Prostate gland (tissue), 2 donors: ENCODE measurements at regions not wholly inside any gene's neighbourhood (a gene's known extent, or its start where the extent isn't known, plus 50 kb on each side); places are given as distances from the start of the nearest gene placed in this dataset.

Experiments used
- DNase-seq: peaks from one replicate; pipeline ENCODE4 v3.0.0-alpha.2; 2019; ENCODE audit warnings: low spot score
- H3K27ac ChIP-seq, 2 donors: fragments of 200-600 bp; sonication (generic); 2 replicates each; pipeline ENCODE4 v1.5.1; 2017 to 2019
- H3K27me3 ChIP-seq: fragments of 200-600 bp; sonication (generic); replicated peaks from 2 replicates; pipeline ENCODE4 v1.5.1; 2019; ENCODE audit not compliant: insufficient read depth
- H3K36me3 ChIP-seq, 2 donors: fragments of 200-600 bp; sonication (generic); 1 replicate in 1 of 2; 2 replicates in 1 of 2; pipeline versions ENCODE4 v1.5.1 to v1.8.1; 2017 to 2019
- H3K4me1 ChIP-seq: fragments of 200-600 bp; sonication (generic); replicated peaks from 2 replicates; pipeline ENCODE4 v1.5.1; 2019
- H3K4me3 ChIP-seq, 2 donors: fragments of 200-600 bp; sonication (generic); 2 replicates each; pipeline ENCODE4 v1.5.1; 2017 to 2019
- H3K9me3 ChIP-seq: fragments of 200-600 bp; sonication (generic); 2 replicates; pipeline ENCODE4 v1.5.1; 2017
- CTCF ChIP-seq, 4 experiments: fragments of 200-600 bp in 2 of 4; fragments of 450-650 bp in 2 of 4; sonication (generic) in 2 of 4; IDR thresholded peaks; 1 replicate in 3 of 4; 2 replicates in 1 of 4; pipeline ENCODE4 v1.5.1; 2016 to 2019; ENCODE audit warnings: antibody characterized with exemption in 4 of 4, mild to moderate bottlenecking in 2 of 4, moderate library complexity in 2 of 4
- POLR2A ChIP-seq: fragments of 450-650 bp; IDR thresholded peaks from one replicate; pipeline ENCODE4 v1.6.1; 2016; ENCODE audit warnings: antibody characterized with exemption, mild to moderate bottlenecking
- POLR2AphosphoS5 ChIP-seq: sonication (generic); formaldehyde crosslinking; IDR thresholded peaks from one replicate; pipeline ENCODE4 v1.6.1; 2017; ENCODE audit warnings: antibody characterized with exemption
- WGBS: methylation state at CpG from one replicate; pipeline ENCODE4 v1.1.5; 2018; 5-methylcytosine and 5-hydroxymethylcytosine counted together
- intact Hi-C: fragments of 100-400 bp; cut with DNase I; formaldehyde crosslinking; loops from one replicate; pipeline ENCODE4 v1.14.2; 2022

- intact Hi-C loops: no loop called here
- H3K4me1 ChIP-seq: no peaks in the 10 kb centered on the region
- no peaks in the 10 kb centered on the region for H3K9me3 ChIP-seq
- TF ChIP-seq CTCF (IDR thresholded peaks at IDR 0.05) (no peak), POLR2A (no peak), POLR2AphosphoS5 (no peak)
- no peak overlapping the region for H3K27ac ChIP-seq
- DNase-seq: no peak
- H3K4me3 ChIP-seq: no peak overlapping the region
- WGBS: 89% methylated on average over 10 of the region's 17 CpGs
- H3K27me3 ChIP-seq: no peaks in the 10 kb centered on the region
- H3K36me3 ChIP-seq: no peaks in the 10 kb centered on the region
These were observed 620.6 kb downstream of the BCOR start for GRCh38 chrX:39477031-39477761.

GRCh38 chrX:39477762-39478120, 620.0 kb downstream of the BCOR start:
- no peak for TF ChIP-seq POLR2AphosphoS5
- TF ChIP-seq POLR2A: no peak
- TF ChIP-seq CTCF (IDR thresholded peaks at IDR 0.05): no peak
- no peak overlapping the region for H3K4me3 ChIP-seq
- intact Hi-C loops: no loop called here
- no peaks in the 10 kb centered on the region for H3K4me1 ChIP-seq
- WGBS: 56% methylated on average over 3 of the region's 15 CpGs
- no peaks in the 10 kb centered on the region for H3K27me3 ChIP-seq
- no peak for DNase-seq
- H3K27ac ChIP-seq: no peak overlapping the region
- no peaks in the 10 kb centered on the region for H3K36me3 ChIP-seq
- H3K9me3 ChIP-seq: no peaks in the 10 kb centered on the region

- no peak for DNase-seq
- Histone ChIP-seq H3K36me3 (no peaks in the 10 kb centered on the region), H3K27ac (no peak overlapping the region), H3K4me1 (no peaks in the 10 kb centered on the region), H3K27me3 (no peaks in the 10 kb centered on the region), H3K4me3 (no peak overlapping the region), H3K9me3 (no peaks in the 10 kb centered on the region)
- 32% methylated on average over 4 of the region's 4 CpGs for WGBS
- intact Hi-C loops: no loop called here
- TF ChIP-seq POLR2A (no peak), POLR2AphosphoS5 (peak; percentile 6), CTCF (IDR thresholded peaks at IDR 0.05) (no peak)
These were observed 617.9 kb downstream of the BCOR start for GRCh38 chrX:39479856-39480255.

- Histone ChIP-seq H3K9me3 (no peaks in the 10 kb centered on the region), H3K4me1 (no peaks in the 10 kb centered on the region), H3K27ac (no peak overlapping the region), H3K4me3 (no peak overlapping the region), H3K27me3 (no peaks in the 10 kb centered on the region), H3K36me3 (no peaks in the 10 kb centered on the region)
- intact Hi-C loops: no loop called here
- no peak for TF ChIP-seq CTCF (IDR thresholded peaks at IDR 0.05)
- no peak for TF ChIP-seq POLR2A
- no peak for TF ChIP-seq POLR2AphosphoS5
- no peak for DNase-seq
- WGBS: 20% methylated on average over 1 of the region's 1 CpG
These were observed 616.8 kb downstream of the BCOR start for GRCh38 chrX:39480963-39481362.

- no peaks in the 10 kb centered on the region for H3K4me1 ChIP-seq
These were observed 616.1 kb downstream of the BCOR start for GRCh38 chrX:39481621-39482020.

More at GRCh38 chrX:39481621-39482020, 616.1 kb downstream of the BCOR start:
- TF ChIP-seq POLR2A (no peak), POLR2AphosphoS5 (no peak)
- 92% methylated on average over 4 of the region's 4 CpGs for WGBS
- H3K4me3 ChIP-seq: no peak overlapping the region
- no peaks in the 10 kb centered on the region for H3K36me3 ChIP-seq
- no peak overlapping the region for H3K27ac ChIP-seq
- DNase-seq: no peak
- H3K27me3 ChIP-seq: no peaks in the 10 kb centered on the region
- intact Hi-C loops: no loop called here
- H3K9me3 ChIP-seq: no peaks in the 10 kb centered on the region
